Thoracic aorta (tissue), 2 donors: ENCODE measurements at regions not wholly inside any gene's neighbourhood (a gene's known extent, or its start where the extent isn't known, plus 50 kb on each side); places are given as distances from the start of the nearest gene placed in this dataset.

ENCODE experiments used
- ATAC-seq: fragments of 150-250 bp; one replicate; pipeline ENCODE4 v1.8.0; 2017; ENCODE audit warnings: low read depth; ENCODE audit not compliant: insufficient number of reproducible peaks, low FRiP score
- DNase-seq: peaks from one replicate; pipeline ENCODE4 v3.0.0-alpha.2; 2020; ENCODE audit warnings: low spot score
- H3K27ac ChIP-seq, 2 donors: fragments of 200-600 bp; sonication (generic); 1 replicate in 1 of 2; 2 replicates in 1 of 2; pipeline ENCODE4 v1.5.1; 2016; ENCODE audit warnings: mild to moderate bottlenecking in 2 of 2, moderate library complexity in 2 of 2
- H3K27me3 ChIP-seq: fragments of 200-600 bp; sonication (generic); replicated peaks from 2 replicates; pipeline ENCODE4 v1.6.0; 2016; ENCODE audit warnings: mild to moderate bottlenecking; ENCODE audit not compliant: insufficient read depth
- H3K36me3 ChIP-seq: fragments of 200-600 bp; sonication (generic); one replicate; pipeline ENCODE4 v1.5.1; 2016
- H3K4me1 ChIP-seq, 2 donors: fragments of 200-600 bp; sonication (generic); 1 replicate in 1 of 2; 2 replicates in 1 of 2; pipeline versions ENCODE4 v1.5.1 to v1.6.0; 2016; ENCODE audit warnings: low read depth in 2 of 2, mild to moderate bottlenecking in 1 of 2; ENCODE audit not compliant: control insufficient read depth in 1 of 2
- H3K4me3 ChIP-seq: fragments of 200-600 bp; sonication (generic); 2 replicates; pipeline ENCODE4 v1.5.1; 2016; ENCODE audit warnings: mild to moderate bottlenecking
- H3K9me3 ChIP-seq: fragments of 200-600 bp; sonication (generic); 2 replicates; pipeline ENCODE4 v1.5.1; 2016
- CTCF ChIP-seq: fragments of 200-600 bp; sonication (generic); IDR thresholded peaks from one replicate; pipeline ENCODE4 v1.5.1; 2019; ENCODE audit warnings: antibody characterized with exemption

GRCh38 chr9:113665064-113665463, 201.5 kb downstream of the RGS3 start:
- no peak for DNase-seq
- no peaks in the 10 kb centered on the region for H3K9me3 ChIP-seq
- no peak overlapping the region for H3K27ac ChIP-seq
- ATAC-seq, result no peak
- H3K36me3 ChIP-seq, result no peaks in the 10 kb centered on the region
- no peaks in the 10 kb centered on the region for H3K27me3 ChIP-seq
- no peak overlapping the region for H3K4me3 ChIP-seq
- no peak for TF ChIP-seq CTCF
- H3K4me1 ChIP-seq, result no peaks in the 10 kb centered on the region

GRCh38 chr9:113665756-113666155, 202.2 kb downstream of the RGS3 start:
- H3K4me3 ChIP-seq, result no peak overlapping the region
- H3K36me3 ChIP-seq, result no peaks in the 10 kb centered on the region
- no peak overlapping the region for H3K27ac ChIP-seq
- H3K27me3 ChIP-seq, result no peaks in the 10 kb centered on the region
- ATAC-seq (no peak), DNase-seq (no peak)
- no peaks in the 10 kb centered on the region for H3K9me3 ChIP-seq
- no peaks in the 10 kb centered on the region for H3K4me1 ChIP-seq
- TF ChIP-seq CTCF, result no peak

- Histone ChIP-seq H3K4me3 (no peak overlapping the region), H3K27ac (no peak overlapping the region), H3K36me3 (no peaks in the 10 kb centered on the region), H3K4me1 (no peaks in the 10 kb centered on the region), H3K27me3 (no peaks in the 10 kb centered on the region), H3K9me3 (no peaks in the 10 kb centered on the region)
- ATAC-seq, result no peak
- no peak for TF ChIP-seq CTCF
- no peak for DNase-seq
Measured at GRCh38 chr9:113668061-113668460, 204.5 kb downstream of the RGS3 start.

GRCh38 chr9:113669522-113670115, 206.1 kb downstream of the RGS3 start:
- no peak for ATAC-seq
- DNase-seq, result no peak
- no peak for TF ChIP-seq CTCF

GRCh38 chr9:113673726-113674125, 202.4 kb upstream of the ZNF618 start:
- no peak overlapping the region for H3K27ac ChIP-seq
- no peaks in the 10 kb centered on the region for H3K9me3 ChIP-seq
- no peaks in the 10 kb centered on the region for H3K36me3 ChIP-seq
- no peak overlapping the region for H3K4me3 ChIP-seq
- ATAC-seq (no peak), DNase-seq (no peak)
- no peak for TF ChIP-seq CTCF
- no peaks in the 10 kb centered on the region for H3K27me3 ChIP-seq
- H3K4me1 ChIP-seq, result peaks cover 7 to 22% of the 10 kb centered on the region in 2 donors

More at GRCh38 chr9:113669522-113670115, 206.1 kb downstream of the RGS3 start:
- Histone ChIP-seq H3K27me3 (no peaks in the 10 kb centered on the region), H3K4me1 (peaks cover 2 to 7% of the 10 kb centered on the region in 2 donors), H3K4me3 (no peak overlapping the region), H3K9me3 (no peaks in the 10 kb centered on the region), H3K27ac (no peak overlapping the region), H3K36me3 (no peaks in the 10 kb centered on the region)
